ENCODE measurements at regions not wholly inside any gene's neighbourhood (a gene's known extent, or its start where the extent isn't known, plus 50 kb on each side); places are given as distances from the start of the nearest gene placed in this dataset.

DNA sequence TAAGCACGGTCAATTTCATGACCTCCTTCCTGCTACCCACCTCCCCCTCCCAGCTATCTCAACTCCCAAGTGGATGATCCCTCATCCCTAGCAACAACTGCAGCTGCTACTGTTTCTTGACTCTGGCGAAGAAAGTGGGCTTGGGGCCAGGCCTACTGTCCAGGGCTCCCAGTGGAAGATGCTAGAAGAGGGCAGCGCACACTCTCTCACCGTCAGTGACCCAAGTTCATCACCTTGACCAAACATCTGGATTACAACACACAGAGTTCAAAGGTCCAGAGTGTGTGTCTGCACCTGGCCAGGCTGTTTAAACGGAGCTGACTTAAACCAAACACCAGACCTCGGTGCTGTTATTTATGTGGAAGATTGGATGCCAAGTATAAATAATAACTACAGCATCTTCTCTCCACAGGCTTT is 385.6 kb downstream of the SHQ1 start:
- no peak for DNase-seq (ENCODE audit: low read depth)

DNA sequence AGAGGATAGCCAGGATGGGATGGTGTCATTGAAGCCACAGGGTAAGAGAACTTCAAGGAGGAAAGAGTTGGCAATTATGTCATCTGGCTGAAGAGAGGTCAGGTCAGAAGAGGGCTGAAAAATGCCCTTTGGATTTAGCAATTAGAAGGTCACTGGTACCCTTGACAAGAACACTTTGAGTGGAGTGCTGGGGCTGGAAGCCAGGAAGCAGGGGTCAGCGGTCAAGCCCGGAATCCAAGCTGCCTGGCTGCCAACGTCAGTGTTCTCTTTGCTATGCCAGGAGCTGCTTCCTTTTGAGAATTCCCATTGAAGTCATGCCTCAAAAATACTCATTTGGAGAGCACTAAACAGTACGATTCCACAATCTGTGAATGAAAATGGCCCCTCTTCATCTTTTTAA is 386.5 kb downstream of the SHQ1 start:
- DNase-seq (ENCODE audit: low read depth), result no peak

DNA sequence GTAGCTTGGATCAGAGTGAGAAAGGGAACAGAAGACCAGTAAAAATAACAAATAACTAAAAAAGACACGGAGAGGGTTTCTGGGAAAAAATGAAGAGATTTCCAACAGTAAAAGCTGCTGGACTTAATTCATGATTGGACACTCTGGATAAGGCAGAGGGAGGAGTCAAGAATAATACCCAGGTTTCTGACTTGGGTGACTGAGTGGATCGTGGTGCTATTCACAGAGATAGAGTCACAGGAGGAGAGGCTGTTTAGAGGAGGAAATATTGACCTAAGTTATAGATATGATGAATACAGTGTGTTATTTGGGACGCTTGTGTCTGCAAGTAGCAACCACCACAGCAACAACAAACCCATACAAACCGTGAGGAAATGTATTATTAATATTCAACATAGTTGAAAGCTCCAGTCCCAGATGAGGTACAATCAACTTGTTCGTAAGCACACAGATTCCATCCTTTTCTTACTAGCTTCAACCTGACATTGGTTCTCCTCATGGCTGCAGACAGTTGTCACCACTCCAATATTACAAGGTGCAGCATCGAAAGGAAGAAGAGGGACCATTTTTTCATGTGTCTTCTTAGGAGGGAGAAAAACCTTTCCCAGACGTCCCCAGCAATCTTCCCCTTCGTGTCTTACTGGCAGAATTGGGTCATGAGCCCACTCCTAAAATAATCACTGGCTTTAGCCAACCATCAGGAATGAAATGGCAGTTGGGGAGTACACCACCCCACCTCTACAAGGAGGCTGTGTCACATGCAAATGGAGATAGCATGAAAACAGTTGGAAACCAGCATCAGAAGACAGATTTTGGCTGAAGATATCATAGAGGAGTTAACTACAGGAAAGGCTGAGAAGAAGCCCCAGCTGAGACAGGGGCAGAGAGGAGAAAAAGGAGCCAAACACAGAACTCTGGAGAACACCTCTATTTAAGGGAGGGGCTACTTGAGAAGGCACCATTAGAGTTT is 387.8 kb downstream of the SHQ1 start:
- DNase-seq (ENCODE audit: low read depth), result no peak

DNA sequence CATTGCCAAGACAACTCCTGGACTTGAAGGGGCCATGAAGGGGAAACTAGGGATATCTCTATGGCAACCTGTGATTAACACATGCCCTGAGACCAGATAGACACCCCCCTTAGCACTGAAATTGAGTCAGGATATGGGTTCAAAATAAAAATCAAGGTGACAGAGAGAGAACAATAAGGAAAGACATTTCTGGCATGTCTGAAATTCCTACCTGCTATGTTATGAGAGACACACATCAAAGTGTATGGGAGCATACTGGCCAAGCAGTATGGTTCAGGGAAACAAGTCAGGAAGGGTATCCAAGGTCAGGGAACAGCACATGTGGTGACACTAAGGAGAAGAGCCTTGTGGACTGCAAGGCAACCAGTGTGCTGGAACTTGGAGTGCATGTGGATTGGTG is 388.7 kb downstream of the SHQ1 start:
- DNase-seq (ENCODE audit: low read depth), result no peak

DNA sequence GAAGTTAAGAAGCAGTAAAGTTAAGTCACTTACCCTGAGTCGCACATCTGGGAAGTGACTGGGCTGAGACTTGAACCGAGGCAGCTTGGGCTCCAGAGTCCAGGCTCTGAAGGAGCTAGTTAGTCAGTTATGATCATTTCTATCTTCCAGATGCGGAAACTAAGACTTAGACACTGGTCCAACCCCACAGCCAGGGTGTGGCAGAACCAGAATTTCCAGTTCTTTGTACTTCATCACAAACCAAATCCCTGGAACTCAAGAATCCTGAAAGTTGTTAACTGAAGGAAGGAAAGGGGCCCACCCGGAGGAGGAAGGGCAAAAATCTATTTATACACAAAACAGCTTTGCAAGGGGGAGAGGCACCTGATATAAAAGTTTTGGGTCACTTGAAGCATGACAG is 389.9 kb downstream of the SHQ1 start:
- no peak for DNase-seq (ENCODE audit: low read depth)

DNA sequence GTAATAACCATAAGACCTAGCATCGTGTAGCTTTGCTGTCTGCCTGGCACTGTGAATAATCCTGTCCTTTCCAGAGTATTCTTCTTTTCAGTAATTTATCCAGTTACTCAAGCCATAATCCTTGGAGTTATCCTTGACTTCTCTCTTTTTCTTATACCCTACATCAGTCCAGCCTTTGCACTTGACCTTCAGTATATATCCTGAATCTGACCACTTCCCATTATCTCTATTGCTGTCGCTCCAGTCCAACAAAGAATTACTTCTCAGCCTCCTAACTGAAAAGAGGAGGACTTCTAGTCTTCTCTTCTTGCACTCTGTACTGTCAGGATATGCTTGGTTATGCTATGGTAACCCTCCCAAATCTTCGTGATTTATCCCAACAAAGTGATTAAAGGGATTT is 393.8 kb downstream of the SHQ1 start:
- no peak for DNase-seq (ENCODE audit: low read depth)

DNA sequence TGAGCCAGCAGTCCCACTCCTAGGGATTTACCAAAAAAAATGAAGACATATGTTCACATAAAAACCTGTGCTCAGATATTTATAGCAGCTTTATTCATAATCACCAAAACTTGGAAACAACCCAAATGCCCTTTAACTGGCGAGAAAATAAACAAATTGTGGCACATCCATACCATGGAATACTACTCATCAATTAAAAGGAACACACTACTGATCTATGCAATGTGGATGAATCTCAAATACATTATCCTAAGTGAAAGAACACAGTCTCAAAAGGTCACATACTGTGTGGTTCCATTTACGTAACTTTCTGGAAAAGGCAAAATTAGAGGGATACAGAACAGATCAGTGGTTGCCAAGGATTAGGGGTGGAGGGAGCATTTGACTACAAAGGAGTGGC is 394.5 kb downstream of the SHQ1 start:
- no peak for DNase-seq (ENCODE audit: low read depth)

DNA sequence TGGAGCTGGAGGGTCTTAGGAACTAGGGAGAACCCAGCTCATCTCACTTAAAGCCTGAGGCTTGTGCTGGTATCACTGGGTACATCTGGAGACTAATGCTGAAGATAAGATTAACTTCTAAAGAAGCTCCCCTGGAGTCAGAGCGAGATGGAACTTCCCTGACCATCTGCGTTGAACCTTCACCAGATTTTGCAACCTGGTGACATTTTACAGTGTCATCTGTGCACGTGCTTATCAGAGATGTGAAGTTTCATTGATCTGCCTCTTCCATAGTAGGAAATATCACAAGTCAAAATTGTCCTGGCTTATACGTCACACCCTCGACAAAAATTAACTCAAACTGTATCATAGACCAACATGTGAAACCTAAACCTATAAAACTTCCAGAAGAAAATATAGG is 395.5 kb downstream of the SHQ1 start:
- DNase-seq (ENCODE audit: low read depth), result no peak

DNA sequence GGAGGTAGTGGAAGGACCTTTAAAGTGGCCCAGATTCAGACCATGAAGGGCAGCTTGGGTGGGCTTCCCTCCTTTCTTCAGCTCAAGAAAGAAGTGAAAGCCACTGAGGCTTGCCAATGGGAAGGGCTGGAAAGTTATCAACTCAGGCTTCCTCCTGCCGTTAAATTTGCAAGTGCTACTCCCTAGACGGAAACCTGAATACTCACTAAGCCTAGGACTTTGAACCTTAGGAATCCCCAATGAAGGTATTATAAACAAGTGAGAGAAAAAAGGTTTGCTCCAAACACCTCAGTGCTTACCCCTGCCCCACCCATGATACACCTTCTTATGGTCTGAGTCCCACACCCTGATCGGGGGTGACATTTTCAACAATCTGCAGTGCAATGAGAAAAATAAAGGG is 396.4 kb downstream of the SHQ1 start:
- no peak for DNase-seq (ENCODE audit: low read depth)

DNA sequence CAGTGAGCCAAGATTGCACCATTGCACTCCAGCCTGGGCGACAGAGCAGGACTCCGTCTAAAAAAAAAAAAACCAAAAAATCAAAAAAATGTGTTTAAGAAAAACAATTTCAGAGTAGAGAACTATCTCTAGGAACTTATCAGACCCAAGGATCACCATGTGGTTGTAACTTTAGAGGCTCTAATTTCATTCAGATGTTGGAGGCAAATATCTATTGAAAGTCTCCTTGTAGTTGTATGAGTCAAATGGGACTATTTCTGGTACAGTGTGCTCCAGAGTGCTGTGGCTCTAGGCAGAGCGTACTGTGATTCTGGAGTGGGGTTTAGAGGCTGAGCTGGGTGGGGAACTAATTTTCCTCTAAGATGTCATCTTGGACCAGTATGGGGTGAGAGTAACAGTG is 398.7 kb downstream of the SHQ1 start:
- no peak for DNase-seq (ENCODE audit: low read depth)

DNA sequence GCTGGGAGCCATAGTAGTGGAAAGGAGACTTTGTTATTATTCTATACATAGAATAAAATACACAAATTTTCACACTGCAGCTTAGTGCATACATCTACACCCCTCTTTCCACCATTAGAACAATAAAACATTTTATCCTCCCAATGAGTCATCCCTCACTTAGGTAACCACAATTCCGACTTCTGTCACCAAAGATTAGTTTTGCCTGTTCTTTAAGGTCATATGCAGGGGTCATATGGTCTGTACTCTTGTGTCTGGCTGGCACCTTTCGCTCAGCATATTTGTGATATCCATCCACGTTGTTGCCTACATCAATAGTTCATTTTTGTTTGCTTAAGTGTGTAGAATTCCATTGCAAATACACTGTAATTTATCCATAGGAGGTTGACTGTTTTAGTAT is 399.4 kb downstream of the SHQ1 start:
- peak; percentile 69 for DNase-seq (ENCODE audit: low read depth)

DNA sequence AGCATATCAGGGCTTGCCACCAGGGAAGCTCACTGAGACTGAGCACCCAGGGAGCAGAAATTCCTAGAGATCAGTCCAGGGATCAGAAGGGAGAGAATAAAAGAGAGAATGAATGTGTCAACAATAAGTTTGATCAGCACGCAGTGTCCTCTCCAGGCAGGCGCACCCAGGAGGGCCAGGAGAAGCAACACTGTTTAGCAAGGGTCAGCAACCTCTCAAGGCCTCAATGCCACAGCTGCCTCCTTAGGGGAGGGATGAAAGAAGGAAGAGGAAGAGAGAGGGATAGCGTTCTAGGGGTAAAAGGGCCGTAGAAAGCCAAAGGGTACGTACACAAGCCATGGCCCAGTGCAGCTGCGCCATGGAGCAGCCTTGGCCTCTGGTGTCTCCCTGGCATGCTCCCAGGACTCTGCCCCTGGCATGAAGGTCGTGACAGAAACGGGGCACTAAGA is 399.8 kb downstream of the SHQ1 start:
- no peak for DNase-seq (ENCODE audit: low read depth)

DNA sequence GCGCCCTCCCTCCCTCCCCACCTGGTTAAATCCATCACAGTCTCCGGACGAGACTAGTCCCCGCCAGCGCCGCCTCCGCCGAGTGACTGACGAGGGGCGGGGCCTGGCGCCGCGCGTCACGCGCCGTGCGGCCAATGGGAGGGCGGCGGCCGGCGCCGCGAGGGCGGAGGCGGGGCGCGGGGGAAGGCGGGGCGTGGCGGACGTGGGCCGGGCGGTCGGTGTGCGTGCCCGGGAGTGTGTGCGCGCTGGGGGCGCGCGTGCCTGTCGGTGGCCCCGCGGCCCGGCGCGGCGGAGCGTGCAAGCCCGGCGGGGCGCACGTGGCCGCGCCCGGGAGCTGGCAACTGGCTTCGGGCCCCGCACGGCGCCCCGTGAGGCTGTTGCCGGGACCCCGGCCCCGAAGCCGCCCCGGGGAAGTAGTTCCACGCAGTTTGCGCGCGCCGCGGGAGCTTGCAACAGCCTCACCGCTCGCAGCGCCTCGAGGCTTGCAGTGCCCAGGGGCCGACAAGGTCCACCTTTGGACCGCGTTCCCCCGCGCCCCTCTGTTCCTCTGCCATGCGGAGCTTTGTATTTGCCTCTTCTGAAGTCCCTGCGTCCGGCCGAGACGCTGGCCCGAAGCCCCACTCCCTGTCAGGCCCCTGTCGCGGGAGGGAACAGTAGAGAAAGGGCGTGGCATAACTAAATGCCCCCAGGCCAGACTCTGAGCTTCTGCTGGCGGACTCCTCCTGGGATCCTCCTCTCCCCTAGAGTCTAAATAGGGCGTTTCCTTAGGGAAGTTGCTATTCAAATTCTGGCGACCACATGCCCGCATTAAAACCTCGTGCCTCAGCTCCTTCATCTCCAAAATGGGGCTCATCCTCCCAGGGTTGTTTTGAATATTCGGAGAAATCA is 400.9 kb downstream of the SHQ1 start:
- DNase-seq (ENCODE audit: low read depth), result peak; percentile 53

DNA sequence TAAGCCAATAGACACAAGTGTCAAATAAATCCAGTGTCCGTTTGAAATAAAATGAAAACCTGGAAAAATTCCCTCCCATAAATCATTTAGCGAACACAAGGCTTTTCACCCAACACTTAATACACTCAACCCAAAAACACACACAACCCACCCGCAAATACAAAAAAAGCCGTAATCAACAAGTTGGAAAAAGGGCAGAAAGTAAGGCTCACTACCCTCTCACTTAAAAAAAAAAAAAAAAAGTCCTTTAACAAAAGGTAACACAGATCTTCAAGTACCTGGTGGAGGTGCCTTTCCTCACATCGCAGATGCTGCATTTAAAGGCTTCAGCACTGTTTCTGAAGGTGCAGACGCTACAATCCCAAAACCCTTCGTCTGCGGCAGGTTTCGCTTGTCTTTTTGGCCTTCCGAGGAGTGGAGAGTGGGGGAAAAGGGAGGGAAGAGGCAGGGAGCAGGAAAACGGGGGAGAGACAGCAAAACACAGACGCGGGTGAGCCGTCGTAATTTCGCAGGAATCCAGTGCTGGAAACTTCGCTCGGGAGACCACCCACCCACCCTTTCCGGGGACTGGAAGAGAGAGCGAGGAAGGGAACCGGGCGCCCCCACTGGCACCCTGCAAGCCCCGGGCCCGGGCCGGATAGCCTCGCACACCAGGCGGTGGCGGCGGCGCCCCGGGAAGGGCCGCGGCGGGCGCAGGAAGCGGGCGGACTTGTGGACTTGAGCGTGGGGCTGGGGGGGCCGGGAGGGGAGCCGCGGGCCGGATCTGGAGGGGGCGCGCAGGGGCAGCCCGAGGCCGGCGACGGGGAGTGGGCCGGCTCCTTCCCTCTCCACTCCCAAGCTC is 401.8 kb downstream of the SHQ1 start, which contains the start of gene RYBP:
Gene RYBP (minus strand): TSS at position 404 of the 841 bp plus-strand sequence.
- peak; percentile 47 for DNase-seq (ENCODE audit: low read depth)

DNA sequence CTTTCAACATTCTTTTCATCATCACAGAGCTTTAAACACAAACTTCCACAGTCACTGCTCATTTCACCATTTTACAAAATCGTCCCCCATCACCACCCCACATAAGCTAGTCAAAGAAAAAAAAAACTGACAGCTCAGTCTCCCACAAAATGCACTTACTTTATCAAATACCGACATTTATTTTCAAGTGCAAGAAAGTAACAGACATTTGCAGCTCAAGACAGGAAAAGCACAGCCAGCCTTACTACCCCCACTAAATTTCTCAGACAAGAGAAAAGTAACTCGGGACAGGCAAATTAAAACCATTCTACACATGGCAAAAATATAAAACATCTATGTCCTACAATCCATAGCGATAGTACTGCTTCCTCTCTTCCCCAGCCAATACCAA is 402.4 kb downstream of the SHQ1 start:
- DNase-seq (ENCODE audit: low read depth), result no peak

DNA sequence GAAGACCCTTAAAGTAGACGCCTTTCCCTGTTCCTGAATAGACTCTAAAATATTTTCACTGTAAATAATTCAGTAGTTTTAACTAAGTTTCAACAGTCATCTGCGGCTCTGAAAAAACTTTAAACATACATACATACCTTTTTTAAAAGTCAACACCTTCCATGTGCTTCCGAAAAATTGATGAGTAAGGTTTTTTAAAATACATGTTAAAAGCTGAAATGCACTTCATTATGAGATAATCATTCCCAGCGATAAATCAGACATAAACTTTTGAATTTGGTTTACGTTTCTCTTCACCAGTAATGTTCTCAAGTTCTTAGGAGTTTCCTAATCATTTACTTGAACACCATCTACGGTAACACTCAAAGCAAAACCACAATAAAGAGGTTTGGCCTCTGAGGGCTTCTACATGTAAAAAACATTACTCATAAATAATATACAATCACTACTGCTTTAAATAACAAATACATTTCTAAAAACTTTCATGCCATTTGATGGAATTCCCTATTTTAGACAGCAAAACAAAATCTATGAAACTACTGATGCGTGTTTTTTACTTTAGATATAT is 403.5 kb downstream of the SHQ1 start:
- no peak for DNase-seq (ENCODE audit: low read depth)

DNA sequence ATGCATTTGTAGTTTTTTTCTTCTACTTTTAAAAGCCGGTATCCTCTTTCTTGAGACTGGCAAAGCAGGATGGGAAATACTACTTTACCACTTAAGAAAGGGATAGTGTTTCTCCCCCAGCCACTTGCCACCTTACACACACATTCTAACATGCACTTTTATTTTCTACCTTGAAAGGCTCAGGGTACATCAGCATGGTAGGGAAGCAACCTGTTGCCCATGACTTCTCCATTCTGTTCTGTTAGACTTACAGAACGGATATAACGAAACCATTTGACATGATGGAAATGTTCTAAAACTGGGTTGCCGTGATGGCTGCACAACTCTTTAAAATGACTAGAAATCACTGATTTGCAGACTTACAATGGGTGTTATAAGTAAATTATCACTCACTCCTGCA is 405.5 kb downstream of the SHQ1 start:
- DNase-seq (ENCODE audit: low read depth), result no peak

DNA sequence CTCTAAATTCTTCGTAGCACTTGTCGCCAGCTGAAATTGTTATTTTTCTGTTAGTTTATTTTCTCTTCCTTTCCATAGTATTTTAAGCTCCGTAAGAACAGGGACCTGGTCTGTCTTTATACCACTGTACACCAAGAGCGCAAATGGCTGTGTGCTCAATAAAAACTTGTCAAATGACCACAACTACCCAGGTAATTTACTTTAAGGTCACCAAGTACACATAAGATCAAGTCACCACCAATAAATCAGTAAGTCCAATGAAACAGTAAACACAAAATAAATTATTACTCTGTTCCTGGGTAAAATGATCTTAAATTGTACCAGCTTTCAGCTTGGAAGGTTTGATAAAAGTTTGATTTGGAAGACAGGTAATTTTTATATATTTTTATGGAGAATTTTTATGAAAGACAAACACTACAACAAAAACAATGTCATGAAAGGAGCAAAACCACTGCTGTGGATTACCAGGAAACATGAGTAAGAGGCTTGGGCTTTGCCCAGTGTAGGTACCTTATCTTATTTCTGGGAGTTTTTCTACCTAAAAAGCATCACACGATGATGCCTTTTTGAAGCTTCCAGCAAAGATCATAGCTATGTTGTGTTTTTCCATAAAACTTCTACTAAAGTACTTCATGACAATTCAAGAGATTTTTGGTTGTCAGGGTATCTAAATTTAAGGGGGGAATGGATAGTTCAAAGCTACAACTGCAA is 406.8 kb downstream of the SHQ1 start:
- DNase-seq (ENCODE audit: low read depth), result no peak

DNA sequence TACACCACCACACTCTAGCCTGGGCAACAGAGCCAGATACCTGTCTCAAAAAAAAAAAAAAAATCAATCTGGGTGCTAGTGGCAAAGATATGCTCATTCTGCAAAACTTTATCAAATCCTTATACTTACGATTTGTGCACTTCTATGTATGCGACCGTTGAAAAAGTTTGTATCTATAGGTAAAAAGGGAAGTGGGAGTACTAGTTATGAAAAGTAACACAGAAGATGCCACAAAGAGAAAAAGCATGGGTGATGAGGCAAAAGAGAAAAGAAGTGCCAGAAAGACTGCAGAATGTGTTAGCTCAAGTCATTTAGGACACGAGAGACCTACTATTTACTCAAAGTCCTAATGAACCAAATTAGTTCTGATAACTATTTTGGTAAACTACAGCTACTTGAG is 407.8 kb downstream of the SHQ1 start:
- no peak for DNase-seq (ENCODE audit: low read depth)

Measured in HT1080 (cell line).